Calu3 (cell line): ENCODE measurements at regions not wholly inside any gene's neighbourhood (a gene's known extent, or its start where the extent isn't known, plus 50 kb on each side); places are given as distances from the start of the nearest gene placed in this dataset.

Experiments
- BruUV-seq: library from RNA; stranded (reverse); fragments of 400-500 nt; replicated peaks from 2 replicates; lab custom pipeline; 2021; lab: Mats Ljungman, UMichigan
- CTCF ChIA-PET: fragments of 300-600 bp; sonication (Branson Sonifier 250); formaldehyde crosslinking; loops from one replicate; lab custom pipeline; 2022; ENCODE audit warnings: antibody characterized with exemption; lab: Charles Lee
- DNase-seq: peaks from one replicate; pipeline ENCODE4 v3.0.0; 2022
- H3K27ac Mint-ChIP-seq: one replicate; pipeline ENCODE4 v1.8.0; 2022; ENCODE audit warnings: mixed read lengths; ENCODE audit not compliant: unreplicated experiment
- H3K27me3 Mint-ChIP-seq: one replicate; pipeline ENCODE4 v1.8.0; 2022; ENCODE audit warnings: mixed read lengths; ENCODE audit not compliant: unreplicated experiment
- H3K36me3 Mint-ChIP-seq: one replicate; pipeline ENCODE4 v1.8.0; 2022; ENCODE audit warnings: mild to moderate bottlenecking, moderate library complexity, mixed read lengths; ENCODE audit not compliant: insufficient read depth, unreplicated experiment
- H3K4me1 Mint-ChIP-seq: one replicate; pipeline ENCODE4 v1.8.0; 2022; ENCODE audit warnings: mild to moderate bottlenecking, low read depth, mixed read lengths; ENCODE audit not compliant: unreplicated experiment
- H3K4me3 Mint-ChIP-seq: one replicate; pipeline ENCODE4 v1.8.0; 2022; ENCODE audit warnings: mild to moderate bottlenecking, low read depth, moderate library complexity, mixed read lengths; ENCODE audit not compliant: unreplicated experiment
- H3K9me3 Mint-ChIP-seq: one replicate; pipeline ENCODE4 v1.8.0; 2022; ENCODE audit warnings: low read depth, mixed read lengths; ENCODE audit not compliant: unreplicated experiment
- intact Hi-C: fragments of 100-400 bp; cut with micrococcal nuclease; formaldehyde crosslinking; loops from one replicate; pipeline ENCODE4 v1.10.0; 2022; ENCODE audit not compliant: unreplicated experiment
- TF ChIP-seq, protein P1 (sequence below): fragments of 200-600 bp; IDR thresholded peaks from one replicate; pipeline ENCODE4 v1.8.0; 2022; ENCODE audit warnings: antibody characterized with exemption; ENCODE audit not compliant: unreplicated experiment

DNA sequence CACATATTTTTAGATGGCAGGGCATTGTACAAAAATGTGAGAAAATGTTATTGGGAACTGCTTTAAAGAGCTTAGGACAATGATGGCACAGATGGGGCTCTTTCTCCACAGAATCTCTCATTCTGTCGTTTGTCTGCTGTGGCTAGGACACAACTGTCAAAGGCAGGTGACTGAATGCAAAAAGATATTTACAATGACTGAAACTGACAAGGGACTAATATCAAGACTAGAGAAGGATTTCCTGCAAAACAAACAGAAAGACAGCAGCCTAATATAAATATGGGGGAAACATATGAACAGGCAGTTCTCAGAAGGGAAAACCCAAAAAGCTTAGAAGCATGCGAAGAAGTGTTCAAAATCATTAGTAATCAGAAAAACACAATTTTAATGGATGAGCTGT is 177.5 kb upstream of the AFF2 start:
- Mint-ChIP-seq H3K4me3 (no peak overlapping the region), H3K36me3 (no peaks in the 10 kb centered on the region), H3K27ac (no peak overlapping the region), H3K9me3 (peaks cover 10% of the 10 kb centered on the region), H3K27me3 (no peaks in the 10 kb centered on the region), H3K4me1 (no peaks in the 10 kb centered on the region)
- TF ChIP-seq, protein P1, sequence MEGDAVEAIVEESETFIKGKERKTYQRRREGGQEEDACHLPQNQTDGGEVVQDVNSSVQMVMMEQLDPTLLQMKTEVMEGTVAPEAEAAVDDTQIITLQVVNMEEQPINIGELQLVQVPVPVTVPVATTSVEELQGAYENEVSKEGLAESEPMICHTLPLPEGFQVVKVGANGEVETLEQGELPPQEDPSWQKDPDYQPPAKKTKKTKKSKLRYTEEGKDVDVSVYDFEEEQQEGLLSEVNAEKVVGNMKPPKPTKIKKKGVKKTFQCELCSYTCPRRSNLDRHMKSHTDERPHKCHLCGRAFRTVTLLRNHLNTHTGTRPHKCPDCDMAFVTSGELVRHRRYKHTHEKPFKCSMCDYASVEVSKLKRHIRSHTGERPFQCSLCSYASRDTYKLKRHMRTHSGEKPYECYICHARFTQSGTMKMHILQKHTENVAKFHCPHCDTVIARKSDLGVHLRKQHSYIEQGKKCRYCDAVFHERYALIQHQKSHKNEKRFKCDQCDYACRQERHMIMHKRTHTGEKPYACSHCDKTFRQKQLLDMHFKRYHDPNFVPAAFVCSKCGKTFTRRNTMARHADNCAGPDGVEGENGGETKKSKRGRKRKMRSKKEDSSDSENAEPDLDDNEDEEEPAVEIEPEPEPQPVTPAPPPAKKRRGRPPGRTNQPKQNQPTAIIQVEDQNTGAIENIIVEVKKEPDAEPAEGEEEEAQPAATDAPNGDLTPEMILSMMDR = no peak
- CTCF ChIA-PET = interaction anchor here (0.6 kb wide), 1 partner anchor 284 kb away, joined by 4 read pairs; no protein-coding TSS in a partner anchor
- DNase-seq = no peak
- intact Hi-C loops = no loop called here
- BruUV-seq = no TSS peak

DNA sequence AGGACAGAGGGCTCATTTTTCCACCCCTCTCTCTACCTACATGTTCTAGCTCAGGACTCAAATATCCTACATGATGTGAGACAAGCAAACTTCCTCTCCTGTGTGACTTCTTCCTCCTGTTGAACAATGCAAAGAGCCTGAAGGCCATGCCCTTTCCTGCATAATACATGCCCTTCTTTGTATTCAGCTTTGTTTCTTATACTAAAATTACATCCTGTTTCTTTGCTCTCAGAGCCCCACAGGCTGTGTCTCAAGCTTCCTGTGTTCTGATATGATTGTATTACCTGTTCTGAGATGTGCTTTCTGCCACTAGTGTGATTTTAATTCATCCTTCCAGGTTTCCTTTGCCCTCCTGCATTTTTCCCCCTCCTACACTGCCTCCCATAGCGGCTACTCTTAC is 166.4 kb upstream of the AFF2 start:
- DNase-seq = no peak
- Mint-ChIP-seq H3K4me3 (no peak overlapping the region), H3K36me3 (no peaks in the 10 kb centered on the region), H3K27me3 (no peaks in the 10 kb centered on the region), H3K9me3 (peaks cover 7% of the 10 kb centered on the region), H3K4me1 (no peaks in the 10 kb centered on the region), H3K27ac (no peak overlapping the region)
- TF ChIP-seq, protein P1 = no peak
- intact Hi-C loops = no loop called here
- no TSS peak for BruUV-seq
- CTCF ChIA-PET = no interaction called here

DNA sequence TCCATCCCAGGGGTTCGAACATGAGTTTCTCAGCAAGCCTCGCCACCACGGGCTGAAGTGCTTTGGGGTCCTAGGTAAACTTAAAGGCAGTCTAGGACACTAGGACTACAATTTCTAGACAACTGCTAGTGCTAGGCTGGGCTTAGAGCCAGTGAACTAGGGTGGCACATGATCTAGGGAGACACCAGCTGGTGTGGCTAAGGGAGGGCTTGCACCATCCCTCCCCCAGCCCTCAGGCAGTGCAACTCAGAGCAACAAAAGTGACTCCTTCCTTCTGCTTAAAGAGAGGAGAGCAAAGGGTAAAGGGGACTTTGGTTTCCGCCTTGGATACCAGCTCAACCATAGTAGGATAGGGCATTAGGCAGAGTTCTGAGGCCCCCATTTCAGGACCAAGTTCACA is 162.5 kb upstream of the AFF2 start:
- TF ChIP-seq, protein P1 = no peak
- no peaks in the 10 kb centered on the region for H3K27me3 Mint-ChIP-seq
- no peaks in the 10 kb centered on the region for H3K36me3 Mint-ChIP-seq
- no peak overlapping the region for H3K27ac Mint-ChIP-seq
- CTCF ChIA-PET = no interaction called here
- BruUV-seq = no TSS peak
- H3K9me3 Mint-ChIP-seq = peaks cover 15% of the 10 kb centered on the region
- DNase-seq = no peak
- intact Hi-C loops = no loop called here
- H3K4me1 Mint-ChIP-seq = no peaks in the 10 kb centered on the region
- H3K4me3 Mint-ChIP-seq = no peak overlapping the region

DNA sequence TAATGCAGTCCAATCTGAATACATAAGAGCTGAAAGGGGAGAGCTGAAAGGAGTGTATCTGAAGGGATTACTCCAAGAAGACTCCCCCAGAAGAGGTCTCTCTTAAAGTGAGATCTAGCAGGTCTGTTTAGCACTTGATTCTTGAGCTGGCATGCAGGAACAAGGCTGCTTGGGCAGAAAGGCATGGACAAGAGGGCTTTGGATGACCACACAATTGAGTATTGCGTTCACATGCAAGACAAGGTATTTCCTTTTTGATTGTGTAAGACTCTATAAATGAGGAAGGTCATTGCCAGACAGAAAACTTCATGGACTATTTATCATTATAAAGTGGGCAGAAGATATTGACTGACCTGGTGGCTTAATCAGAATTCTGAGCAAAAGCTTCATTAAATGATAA is 145.5 kb upstream of the AFF2 start:
- intact Hi-C loops = no loop called here
- no peak for DNase-seq

More for the DNA sequence above, 145.5 kb upstream of the AFF2 start:
- CTCF ChIA-PET = no interaction called here
- Mint-ChIP-seq H3K36me3 (no peaks in the 10 kb centered on the region), H3K27ac (no peak overlapping the region), H3K9me3 (peaks cover 9% of the 10 kb centered on the region), H3K27me3 (no peaks in the 10 kb centered on the region), H3K4me1 (no peaks in the 10 kb centered on the region), H3K4me3 (no peak overlapping the region)
- BruUV-seq = no TSS peak
- TF ChIP-seq, protein P1 = no peak
